Ureter (tissue), 1 donor: ENCODE measurements at regions not wholly inside any gene's neighbourhood (a gene's known extent, or its start where the extent isn't known, plus 50 kb on each side); places are given as distances from the start of the nearest gene placed in this dataset.

ENCODE experiments used
- DNase-seq: peaks from one replicate; pipeline ENCODE4 v3.0.0-alpha.2; 2020; ENCODE audit warnings: low spot score
- donor health status: DM: yes; HTN: yes; CAD: no.

GRCh38 chr3:13689373-13690260 is 140.7 kb downstream of the FBLN2 start:
- DNase-seq: no peak

GRCh38 chr3:13688824-13689223 is 139.9 kb downstream of the FBLN2 start:
- DNase-seq: no peak

DNA sequence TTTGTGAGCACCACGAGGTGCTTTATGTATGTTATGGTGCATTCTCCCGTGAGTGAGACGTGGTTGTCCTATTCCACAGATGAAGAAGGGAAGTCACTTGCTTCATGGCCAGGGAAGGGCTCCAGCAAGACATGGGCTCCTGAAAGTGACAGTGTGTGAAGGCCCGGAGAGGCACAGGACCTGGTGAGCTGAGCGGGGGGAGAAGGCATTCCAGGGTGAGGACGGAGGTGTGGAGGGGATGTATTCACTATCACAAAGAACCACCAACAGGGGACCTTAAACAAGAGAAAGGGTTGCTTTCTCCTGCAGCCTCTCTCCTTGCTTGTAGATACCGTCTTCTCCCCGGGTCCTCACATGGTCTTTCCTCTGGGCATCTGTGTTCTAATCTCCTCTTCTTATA is 139.1 kb downstream of the FBLN2 start:
- no peak for DNase-seq
